HepG2 (cell line): ENCODE measurements at regions not wholly inside any gene's neighbourhood (a gene's known extent, or its start where the extent isn't known, plus 50 kb on each side); places are given as distances from the start of the nearest gene placed in this dataset.

Experiments used
- KDM1A ChIP-seq: IDR thresholded peaks from 2 replicates; pipeline ENCODE4 v1.6.1; 2016; ENCODE audit warnings: missing compliant biosample characterization
- NFIC ChIP-seq: IDR thresholded peaks from 2 replicates; pipeline ENCODE4 v1.6.1; 2012; ENCODE audit warnings: mild to moderate bottlenecking, low read length, inconsistent platforms
- TF ChIP-seq, protein P1 (sequence below): sonication (generic); formaldehyde crosslinking; IDR thresholded peaks from 2 replicates; pipeline ENCODE4 v1.5.0; 2020; ENCODE audit warnings: mild to moderate bottlenecking, missing genetic modification reagents, moderate library complexity

DNA sequence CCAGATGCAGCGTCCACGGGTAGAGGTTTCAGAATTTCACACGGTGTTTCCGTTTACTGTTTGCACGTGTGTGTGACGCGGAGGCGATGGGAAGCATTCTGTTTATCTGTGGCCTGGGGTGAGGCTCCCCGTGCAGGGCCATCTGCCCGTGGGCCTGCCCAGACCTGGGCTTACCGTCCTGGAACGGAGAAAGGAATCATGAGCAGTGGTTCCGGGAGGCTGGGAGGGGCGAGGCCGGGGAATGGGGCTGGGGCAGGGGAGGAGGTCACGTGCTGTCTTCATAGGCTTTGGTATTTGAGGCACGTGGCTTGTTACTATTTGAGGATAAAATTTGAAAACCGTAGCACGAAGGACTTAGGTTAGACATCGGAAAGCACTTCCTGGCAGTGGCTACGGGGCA lies 77.9 kb downstream of the RTP5 start:
- TF ChIP-seq, protein P1, sequence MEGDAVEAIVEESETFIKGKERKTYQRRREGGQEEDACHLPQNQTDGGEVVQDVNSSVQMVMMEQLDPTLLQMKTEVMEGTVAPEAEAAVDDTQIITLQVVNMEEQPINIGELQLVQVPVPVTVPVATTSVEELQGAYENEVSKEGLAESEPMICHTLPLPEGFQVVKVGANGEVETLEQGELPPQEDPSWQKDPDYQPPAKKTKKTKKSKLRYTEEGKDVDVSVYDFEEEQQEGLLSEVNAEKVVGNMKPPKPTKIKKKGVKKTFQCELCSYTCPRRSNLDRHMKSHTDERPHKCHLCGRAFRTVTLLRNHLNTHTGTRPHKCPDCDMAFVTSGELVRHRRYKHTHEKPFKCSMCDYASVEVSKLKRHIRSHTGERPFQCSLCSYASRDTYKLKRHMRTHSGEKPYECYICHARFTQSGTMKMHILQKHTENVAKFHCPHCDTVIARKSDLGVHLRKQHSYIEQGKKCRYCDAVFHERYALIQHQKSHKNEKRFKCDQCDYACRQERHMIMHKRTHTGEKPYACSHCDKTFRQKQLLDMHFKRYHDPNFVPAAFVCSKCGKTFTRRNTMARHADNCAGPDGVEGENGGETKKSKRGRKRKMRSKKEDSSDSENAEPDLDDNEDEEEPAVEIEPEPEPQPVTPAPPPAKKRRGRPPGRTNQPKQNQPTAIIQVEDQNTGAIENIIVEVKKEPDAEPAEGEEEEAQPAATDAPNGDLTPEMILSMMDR (CRISPR knock-in tag) = no peak
- TF ChIP-seq NFIC (no peak), KDM1A (no peak)
